NB4 (cell line): ENCODE measurements at regions not wholly inside any gene's neighbourhood (a gene's known extent, or its start where the extent isn't known, plus 50 kb on each side); places are given as distances from the start of the nearest gene placed in this dataset.

ENCODE experiments used
- DNase-seq: peaks from one replicate; pipeline ENCODE4 v3.0.0; 2010; ENCODE audit warnings: low read depth
- H3K4me3 ChIP-seq: one replicate; pipeline ENCODE4 v1.5.1; 2011; ENCODE audit warnings: mild to moderate bottlenecking, low read depth, low read length, moderate library complexity
- CTCF ChIP-seq: IDR thresholded peaks from one replicate; pipeline ENCODE4 v1.5.1; 2012; ENCODE audit warnings: low read depth, low read length
- MAX ChIP-seq: IDR thresholded peaks from 2 replicates; pipeline ENCODE4 v1.6.1; 2011; ENCODE audit warnings: low read depth, low read length
- MYC ChIP-seq: IDR thresholded peaks from 2 replicates; pipeline ENCODE4 v1.6.1; 2011; ENCODE audit warnings: low read depth, low read length
- POLR2A ChIP-seq: IDR thresholded peaks from 2 replicates; pipeline ENCODE4 v1.6.1; 2011; ENCODE audit warnings: mild to moderate bottlenecking; ENCODE audit not compliant: insufficient read length; ENCODE audit errors: extremely low read depth

- TF ChIP-seq CTCF (no peak), MYC (no peak), MAX (no peak), POLR2A (no peak)
- DNase-seq, result no peak
- H3K4me3 ChIP-seq, result no peak overlapping the region
These were observed 104.6 kb upstream of the GJB6 start for GRCh38 chr13:20336761-20337160.

DNA sequence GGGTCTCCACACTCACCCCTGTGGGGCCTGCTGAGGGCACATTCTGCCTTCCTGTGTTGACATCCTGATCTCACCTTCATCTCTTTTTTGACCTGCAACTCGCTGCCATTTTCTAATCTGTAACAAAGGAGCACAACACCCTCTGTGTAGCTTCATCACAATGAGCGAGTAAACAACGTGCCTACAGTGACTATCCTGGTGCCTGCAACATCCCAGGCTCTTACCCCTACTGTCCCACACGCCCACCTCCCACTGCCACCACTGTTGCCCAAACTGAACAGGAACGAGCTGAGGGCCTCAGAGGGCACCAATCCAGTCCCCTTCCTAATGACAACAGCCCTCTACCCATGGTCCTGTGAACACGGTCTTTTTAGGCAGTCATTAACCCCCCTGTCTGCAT, 102.2 kb upstream of the GJB6 start:
- DNase-seq, result no peak
- TF ChIP-seq MYC, result no peak
- no peak for TF ChIP-seq POLR2A
- no peak for TF ChIP-seq MAX
- TF ChIP-seq CTCF, result no peak
- no peak overlapping the region for H3K4me3 ChIP-seq

DNA sequence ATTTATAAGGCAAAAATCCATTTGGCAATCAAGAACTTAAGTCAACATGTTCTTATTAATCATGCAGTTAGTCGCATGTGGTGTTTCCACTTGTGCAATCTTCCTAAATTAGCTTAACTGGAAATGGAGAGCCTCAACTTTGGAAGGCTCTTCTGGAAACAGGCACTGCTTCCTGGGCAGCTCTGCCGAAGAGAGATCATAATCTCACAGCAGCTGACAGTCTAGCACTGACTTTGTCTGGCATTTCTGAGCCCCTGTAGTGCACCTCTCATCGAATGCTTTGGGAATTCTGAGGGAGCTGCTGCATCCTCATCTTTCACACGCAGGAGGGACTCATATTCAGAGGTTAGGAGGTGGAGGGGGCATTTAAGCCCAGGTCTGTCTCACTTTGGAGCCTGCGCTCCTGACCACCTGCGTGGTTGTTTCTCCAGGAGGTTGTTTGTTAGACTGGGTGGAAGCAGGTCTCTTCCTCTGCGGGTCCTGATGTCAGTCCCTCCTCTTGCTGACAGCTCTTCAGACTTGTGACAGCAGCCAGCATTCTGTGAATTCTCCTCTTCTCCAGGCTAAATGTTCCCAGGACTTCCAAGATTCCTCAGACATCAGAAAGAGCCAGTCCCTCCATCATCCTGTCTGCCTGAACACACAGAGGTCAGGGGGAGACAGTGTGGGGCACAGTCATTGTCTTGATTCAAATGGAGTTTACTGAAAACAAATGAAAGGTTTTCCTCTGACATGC, 100.4 kb upstream of the GJB6 start:
- no peak overlapping the region for H3K4me3 ChIP-seq
- DNase-seq, result no peak
- TF ChIP-seq MAX (no peak), MYC (no peak), CTCF (no peak), POLR2A (no peak)

- no peak overlapping the region for H3K4me3 ChIP-seq
- DNase-seq, result no peak
- TF ChIP-seq CTCF, result no peak
These were observed 99.8 kb upstream of the GJB6 start for GRCh38 chr13:20331949-20332348.

GRCh38 chr13:20331419-20331818, 99.3 kb upstream of the GJB6 start:
- no peak for TF ChIP-seq POLR2A
- no peak for TF ChIP-seq CTCF
- no peak for TF ChIP-seq MAX
- TF ChIP-seq MYC, result no peak
- no peak overlapping the region for H3K4me3 ChIP-seq
- DNase-seq, result no peak

DNA sequence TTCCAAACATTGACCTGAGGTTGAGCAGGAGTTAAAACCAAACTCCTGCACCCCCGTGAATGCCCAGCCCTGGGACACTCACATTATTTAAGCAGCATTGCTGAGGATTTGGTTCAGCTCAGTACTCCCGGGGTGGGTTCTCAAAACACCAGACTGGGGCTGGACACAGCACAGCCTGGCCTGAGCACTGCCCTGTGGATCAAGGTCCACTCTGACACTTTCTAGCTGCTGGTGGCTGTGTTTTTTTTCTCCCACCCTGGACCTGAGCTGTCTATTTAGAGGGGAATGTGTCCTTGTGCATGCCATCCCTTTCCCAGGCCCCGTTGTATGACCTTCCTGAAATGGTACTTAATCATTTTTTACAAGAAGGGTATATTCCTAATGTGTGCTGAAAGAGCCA, 94.7 kb upstream of the GJB6 start:
- H3K4me3 ChIP-seq, result no peak overlapping the region
- no peak for DNase-seq
- TF ChIP-seq MAX (no peak), CTCF (no peak), MYC (no peak), POLR2A (no peak)
